GM12892 (cell line): ENCODE measurements at regions not wholly inside any gene's neighbourhood (a gene's known extent, or its start where the extent isn't known, plus 50 kb on each side); places are given as distances from the start of the nearest gene placed in this dataset.

Source experiments
- POLR2A ChIP-seq: IDR thresholded peaks from 2 replicates; pipeline ENCODE4 v1.6.1; 2011; ENCODE audit warnings: low read depth, low read length, control low read depth
- POLR2AphosphoS5 ChIP-seq: IDR thresholded peaks from 2 replicates; pipeline ENCODE4 v1.6.1; 2011; ENCODE audit warnings: low read depth, low read length, control low read depth
- TAF1 ChIP-seq: IDR thresholded peaks from 2 replicates; pipeline ENCODE4 v1.6.1; 2011; ENCODE audit warnings: low read depth, mild to moderate bottlenecking, control low read depth, low read length, borderline replicate concordance

GRCh38 chr2:147716906-147717305, 127.9 kb upstream of the ACVR2A start:
- TF ChIP-seq POLR2AphosphoS5 (no peak), TAF1 (no peak), POLR2A (no peak)
